A549 (cell line): ENCODE measurements at regions not wholly inside any gene's neighbourhood (a gene's known extent, or its start where the extent isn't known, plus 50 kb on each side); places are given as distances from the start of the nearest gene placed in this dataset.

Experiments used
- ATAC-seq, 2 experiments: fragments of 200-7000 bp in 1 of 2; fragments of >200 bp in 1 of 2; cut with Nextera tagmentation in 1 of 2; cut with Tn5 transposase in 1 of 2; 3 replicates each; pipeline versions ENCODE4 v1.8.0 to v1.9.1; 2018 to 2020; ENCODE audit warnings: mild to moderate bottlenecking in 1 of 2, moderate library complexity in 1 of 2
- CTCF ChIA-PET: fragments of 300-600 bp; sonication (Branson Sonifier 250); formaldehyde crosslinking; extraction: SDS; loops from one replicate; lab custom pipeline; 2021; ENCODE audit warnings: antibody characterized with exemption, inconsistent platforms; lab: Yijun Ruan, JAX
- POLR2A ChIA-PET: fragments of 350-600 bp; formaldehyde crosslinking; extraction: SDS; loops from one replicate; lab custom pipeline; 2021; ENCODE audit warnings: antibody characterized with exemption, inconsistent platforms; lab: Yijun Ruan, JAX
- DNase-seq, 2 experiments: peaks; one replicate each; pipeline versions ENCODE4 v3.0.0 to v3.0.0-alpha.2; 2011 to 2016; ENCODE audit warnings: low read depth in 1 of 2, low spot score in 1 of 2
- FAIRE-seq: peaks from 2 replicates; lab custom pipeline; 2011; peaks lifted over from hg19 to GRCh38; lab: Jason Lieb, UNC
- H3K27ac ChIP-seq, 2 experiments: fragments of >200 bp; sonication (Bioruptor Twin); formaldehyde crosslinking; 3 replicates each; pipeline ENCODE4 v1.5.1; 2016 to 2017
- H3K4me1 ChIP-seq: fragments of >200 bp; sonication (Bioruptor Twin); formaldehyde crosslinking; 3 replicates; pipeline ENCODE4 v1.6.1; 2016
- H3K4me2 ChIP-seq: fragments of >200 bp; sonication (Bioruptor Twin); formaldehyde crosslinking; 3 replicates; pipeline ENCODE4 v1.6.1; 2016
- H3K4me3 ChIP-seq: fragments of >200 bp; sonication (Bioruptor Twin); formaldehyde crosslinking; 3 replicates; pipeline ENCODE4 v1.5.1; 2016
- H3K9me3 ChIP-seq: fragments of >200 bp; sonication (Bioruptor Twin); formaldehyde crosslinking; 3 replicates; pipeline ENCODE4 v1.6.1; 2016
- ATOH8 ChIP-seq: fragments of 250-450 bp; sonication (Bioruptor Pico); IDR thresholded peaks from 2 replicates; pipeline ENCODE4 v1.5.0; 2020; ENCODE audit warnings: low read depth, mild to moderate bottlenecking, moderate library complexity
- BCL3 ChIP-seq: fragments of >200 bp; sonication (Bioruptor Twin); formaldehyde crosslinking; IDR thresholded peaks from 3 replicates; pipeline ENCODE4 v1.6.1; 2016
- CEBPB ChIP-seq, 2 experiments: fragments of >200 bp in 1 of 2; sonication (Bioruptor Twin) in 1 of 2; formaldehyde crosslinking in 1 of 2; IDR thresholded peaks; 2 replicates each; pipeline ENCODE4 v1.6.1; 2012 to 2016
- CTCF ChIP-seq: fragments of >200 bp; sonication (Bioruptor Twin); formaldehyde crosslinking; IDR thresholded peaks from 3 replicates; pipeline ENCODE4 v1.5.1; 2016
- EHMT2 ChIP-seq: fragments of 200-600 bp; sonication (generic); IDR thresholded peaks from 2 replicates; pipeline ENCODE4 v1.6.1; 2016; ENCODE audit warnings: antibody characterized with exemption, low read depth, mild to moderate bottlenecking, moderate library complexity
- EP300 ChIP-seq, 2 experiments: fragments of >200 bp; sonication (Bioruptor Twin); formaldehyde crosslinking; IDR thresholded peaks; 2 replicates in 1 of 2; 3 replicates in 1 of 2; pipeline ENCODE4 v1.6.1; 2016 to 2017
- ESRRA ChIP-seq: fragments of 150-350 bp; IDR thresholded peaks from 2 replicates; pipeline ENCODE4 v1.6.1; 2014; ENCODE audit warnings: mild to moderate bottlenecking, low read length, borderline replicate concordance
- FOSB ChIP-seq: fragments of 250-450 bp; sonication (Bioruptor Pico); IDR thresholded peaks from 2 replicates; pipeline ENCODE4 v1.5.0; 2020; ENCODE audit warnings: mild to moderate bottlenecking, moderate library complexity
- FOSL2 ChIP-seq, 2 experiments: fragments of 450-650 bp in 1 of 2; fragments of >200 bp in 1 of 2; sonication (Bioruptor Twin) in 1 of 2; formaldehyde crosslinking; IDR thresholded peaks; 2 replicates each; pipeline versions ENCODE4 v1.5.0 to v1.6.1; 2016 to 2020; ENCODE audit warnings: mild to moderate bottlenecking in 1 of 2, moderate library complexity in 1 of 2
- FOXS1 ChIP-seq: fragments of 250-450 bp; sonication (Bioruptor Pico); IDR thresholded peaks from 2 replicates; pipeline ENCODE4 v1.5.0; 2020; ENCODE audit warnings: mild to moderate bottlenecking, moderate library complexity
- HEYL ChIP-seq: fragments of 250-450 bp; sonication (Bioruptor Pico); IDR thresholded peaks from 2 replicates; pipeline ENCODE4 v1.8.0; 2021; ENCODE audit warnings: mild to moderate bottlenecking, moderate library complexity
- HMGXB4 ChIP-seq: fragments of 250-450 bp; sonication (Bioruptor Pico); IDR thresholded peaks from 2 replicates; pipeline ENCODE4 v1.5.0; 2021; ENCODE audit warnings: mild to moderate bottlenecking, moderate library complexity, borderline replicate concordance
- HOXA7 ChIP-seq: fragments of 250-450 bp; sonication (Bioruptor Pico); IDR thresholded peaks from 2 replicates; pipeline ENCODE4 v1.5.0; 2020; ENCODE audit warnings: mild to moderate bottlenecking, moderate library complexity
- JUN ChIP-seq, 2 experiments: fragments of >200 bp; sonication (Bioruptor Twin); formaldehyde crosslinking; IDR thresholded peaks; 2 replicates in 1 of 2; 3 replicates in 1 of 2; pipeline ENCODE4 v1.6.1; 2016 to 2017
- JUNB ChIP-seq: fragments of >200 bp; sonication (Bioruptor Twin); formaldehyde crosslinking; IDR thresholded peaks from 2 replicates; pipeline ENCODE4 v1.6.1; 2016
- KDM1A ChIP-seq: fragments of 200-600 bp; sonication (generic); IDR thresholded peaks from 2 replicates; pipeline ENCODE4 v1.6.1; 2016; ENCODE audit warnings: low read depth, mild to moderate bottlenecking
- MAX ChIP-seq: IDR thresholded peaks from 2 replicates; pipeline ENCODE4 v1.6.1; 2012
- NFE2L2 ChIP-seq: fragments of 150-350 bp; conservative IDR thresholded peaks from 2 replicates; pipeline ENCODE4 v1.6.1; 2014; ENCODE audit warnings: low read length
- PBX3 ChIP-seq: IDR thresholded peaks from 2 replicates; pipeline ENCODE4 v1.6.1; 2012
- TP53 ChIP-seq: fragments of 250-450 bp; sonication (Bioruptor Pico); IDR thresholded peaks from 2 replicates; pipeline ENCODE4 v1.5.0; 2021; ENCODE audit warnings: mild to moderate bottlenecking, moderate library complexity
- ZFP36 ChIP-seq: fragments of 450-650 bp; IDR thresholded peaks from 2 replicates; pipeline ENCODE4 v1.6.1; 2014; ENCODE audit warnings: borderline replicate concordance; ENCODE audit not compliant: partially characterized antibody
- WGBS: methylation state at CpG from one replicate; pipeline ENCODE4 v1.1.6; 2017; ENCODE audit errors: missing lambda C conversion rate; 5-methylcytosine and 5-hydroxymethylcytosine counted together

GRCh38 chr6:120304223-120304622, 954.7 kb upstream of the MAN1A1 start:
- TF ChIP-seq HOXA7 (no peak), TP53 (CRISPR knock-in tag) (no peak), FOSB (CRISPR knock-in tag) (no peak)
- H3K9me3 ChIP-seq, result no peaks in the 10 kb centered on the region
- no peak overlapping the region for H3K4me3 ChIP-seq
- no peaks in the 10 kb centered on the region for H3K4me1 ChIP-seq
- H3K4me2 ChIP-seq, result no peak overlapping the region
- ChIA-PET POLR2A (no interaction called here), CTCF (no interaction called here)
- WGBS, result 53% methylated on average over 1 of the region's 1 CpG
- ATAC-seq, result no peak
- FAIRE-seq, result no peak
- DNase-seq, result no peak
- no peak overlapping the region for H3K27ac ChIP-seq

- WGBS, result 58% methylated on average over 2 of the region's 2 CpGs
- DNase-seq, result no peak
Measured at GRCh38 chr6:120303527-120303926, 954.0 kb upstream of the MAN1A1 start.

More at GRCh38 chr6:120303527-120303926, 954.0 kb upstream of the MAN1A1 start:
- ATAC-seq (no peak), FAIRE-seq (no peak)
- POLR2A ChIA-PET, result no interaction called here
- TF ChIP-seq HEYL (CRISPR knock-in tag), result no peak
- no peak for TF ChIP-seq FOSL2 (IDR thresholded peaks at IDR 0.05)
- no peak for TF ChIP-seq FOSL2 (CRISPR knock-in tag; IDR thresholded peaks at IDR 0.05)
- TF ChIP-seq HMGXB4, result no peak
- TF ChIP-seq FOXS1 (CRISPR knock-in tag), result no peak
- no peak for TF ChIP-seq PBX3
- TF ChIP-seq ESRRA, result no peak
- TF ChIP-seq NFE2L2, result no peak
- TF ChIP-seq MAX, result no peak
- no peak for TF ChIP-seq JUN (IDR thresholded peaks at IDR 0.05)
- TF ChIP-seq ZFP36, result no peak
- TF ChIP-seq CTCF, result no peak
- TF ChIP-seq CEBPB (IDR thresholded peaks at IDR 0.05), result no peak
- no peak for TF ChIP-seq JUNB
- TF ChIP-seq KDM1A, result no peak
- TF ChIP-seq EHMT2, result no peak
- TF ChIP-seq HOXA7, result no peak
- TF ChIP-seq EP300 (IDR thresholded peaks at IDR 0.05), result no peak
- no peak for TF ChIP-seq ATOH8
- no peak for TF ChIP-seq BCL3
- TF ChIP-seq, all 56 proteins: peak for 0
- CTCF ChIA-PET, result no interaction called here
- H3K4me1 ChIP-seq, result no peaks in the 10 kb centered on the region
- H3K27ac ChIP-seq, result no peak overlapping the region
- H3K4me3 ChIP-seq, result no peak overlapping the region
- H3K4me2 ChIP-seq, result no peak overlapping the region
- no peaks in the 10 kb centered on the region for H3K9me3 ChIP-seq
